Mesothelial cell of epicardium (in vitro differentiated cells): ENCODE measurements at regions not wholly inside any gene's neighbourhood (a gene's known extent, or its start where the extent isn't known, plus 50 kb on each side); places are given as distances from the start of the nearest gene placed in this dataset.
"Not testable (repeated sequence)": the region's sequence is repeated elsewhere in the genome, so short reads cannot be mapped to it uniquely, and the experiment has no call there.

Experiments used
- DNase-seq, 2 experiments: peaks; one replicate each; pipeline ENCODE4 v3.0.0; 2021; ENCODE audit warnings: low spot score in 2 of 2; ENCODE audit not compliant: unreplicated experiment in 2 of 2
- H3K27ac Mint-ChIP-seq: 2 replicates; pipeline ENCODE4 v1.8.0; 2021; ENCODE audit warnings: mixed read lengths
- H3K27me3 Mint-ChIP-seq: 2 replicates; pipeline ENCODE4 v1.8.0; 2021; ENCODE audit warnings: low read depth, mixed read lengths
- H3K36me3 Mint-ChIP-seq: 2 replicates; pipeline ENCODE4 v1.8.0; 2021; ENCODE audit warnings: mixed read lengths
- H3K4me1 Mint-ChIP-seq: 2 replicates; pipeline ENCODE4 v1.8.0; 2021; ENCODE audit warnings: mixed read lengths
- H3K4me3 Mint-ChIP-seq: 2 replicates; pipeline ENCODE4 v1.8.0; 2021; ENCODE audit warnings: mild to moderate bottlenecking, moderate library complexity, mixed read lengths
- H3K9me3 Mint-ChIP-seq: 2 replicates; pipeline ENCODE4 v1.8.0; 2021; ENCODE audit warnings: mixed read lengths
- TF ChIP-seq, protein P1 (sequence below): fragments of 200-600 bp; sonication (generic); IDR thresholded peaks from one replicate; pipeline ENCODE4 v1.5.0; 2021; ENCODE audit warnings: antibody characterized with exemption; ENCODE audit not compliant: unreplicated experiment

DNA sequence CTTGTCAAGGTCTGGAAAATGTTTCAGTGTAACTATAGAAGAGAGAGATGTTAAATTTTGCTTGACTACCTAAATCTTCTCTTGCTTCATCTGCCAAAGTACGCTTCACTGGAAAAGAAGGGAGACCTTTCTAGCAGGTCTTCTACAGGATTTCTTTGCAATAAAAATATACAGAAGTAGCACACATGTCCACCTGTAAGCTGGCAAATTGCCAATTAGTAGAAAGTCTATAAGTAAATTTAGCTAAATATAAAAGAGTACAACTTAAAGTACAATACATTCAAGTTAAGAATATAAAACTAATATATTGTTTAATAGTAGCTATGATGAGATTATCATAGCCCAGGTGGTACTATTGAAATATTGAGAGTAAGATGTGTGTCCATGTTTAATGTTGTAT, 128.5 kb upstream of the EDNRB start:
- Mint-ChIP-seq H3K27ac (no peak overlapping the region), H3K4me3 (no peak overlapping the region), H3K27me3 (no peaks in the 10 kb centered on the region), H3K9me3 (peaks cover 5% of the 10 kb centered on the region), H3K36me3 (no peaks in the 10 kb centered on the region), H3K4me1 (no peaks in the 10 kb centered on the region)
- TF ChIP-seq, protein P1, sequence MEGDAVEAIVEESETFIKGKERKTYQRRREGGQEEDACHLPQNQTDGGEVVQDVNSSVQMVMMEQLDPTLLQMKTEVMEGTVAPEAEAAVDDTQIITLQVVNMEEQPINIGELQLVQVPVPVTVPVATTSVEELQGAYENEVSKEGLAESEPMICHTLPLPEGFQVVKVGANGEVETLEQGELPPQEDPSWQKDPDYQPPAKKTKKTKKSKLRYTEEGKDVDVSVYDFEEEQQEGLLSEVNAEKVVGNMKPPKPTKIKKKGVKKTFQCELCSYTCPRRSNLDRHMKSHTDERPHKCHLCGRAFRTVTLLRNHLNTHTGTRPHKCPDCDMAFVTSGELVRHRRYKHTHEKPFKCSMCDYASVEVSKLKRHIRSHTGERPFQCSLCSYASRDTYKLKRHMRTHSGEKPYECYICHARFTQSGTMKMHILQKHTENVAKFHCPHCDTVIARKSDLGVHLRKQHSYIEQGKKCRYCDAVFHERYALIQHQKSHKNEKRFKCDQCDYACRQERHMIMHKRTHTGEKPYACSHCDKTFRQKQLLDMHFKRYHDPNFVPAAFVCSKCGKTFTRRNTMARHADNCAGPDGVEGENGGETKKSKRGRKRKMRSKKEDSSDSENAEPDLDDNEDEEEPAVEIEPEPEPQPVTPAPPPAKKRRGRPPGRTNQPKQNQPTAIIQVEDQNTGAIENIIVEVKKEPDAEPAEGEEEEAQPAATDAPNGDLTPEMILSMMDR: no peak
- no peak for DNase-seq

DNA sequence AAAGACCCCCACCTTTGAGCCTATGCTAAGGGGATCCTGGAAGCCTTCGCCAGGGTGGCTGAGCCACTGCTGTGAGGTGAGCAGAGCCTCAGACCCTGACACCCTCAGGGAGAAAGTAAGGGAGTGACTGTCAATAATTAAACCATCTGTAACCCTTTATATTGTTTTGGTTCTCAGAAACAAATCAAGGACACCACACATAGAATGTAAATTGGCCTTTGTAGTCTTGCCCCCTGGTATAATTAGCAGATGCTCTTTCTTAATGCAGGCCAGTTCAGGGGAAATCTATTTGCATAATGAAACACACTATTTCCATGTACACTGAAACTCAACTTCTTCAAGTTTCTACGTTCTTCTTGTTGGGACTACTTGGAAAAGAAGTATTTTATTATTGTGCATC, 127.7 kb upstream of the EDNRB start:
- no peak overlapping the region for H3K4me3 Mint-ChIP-seq

DNA sequence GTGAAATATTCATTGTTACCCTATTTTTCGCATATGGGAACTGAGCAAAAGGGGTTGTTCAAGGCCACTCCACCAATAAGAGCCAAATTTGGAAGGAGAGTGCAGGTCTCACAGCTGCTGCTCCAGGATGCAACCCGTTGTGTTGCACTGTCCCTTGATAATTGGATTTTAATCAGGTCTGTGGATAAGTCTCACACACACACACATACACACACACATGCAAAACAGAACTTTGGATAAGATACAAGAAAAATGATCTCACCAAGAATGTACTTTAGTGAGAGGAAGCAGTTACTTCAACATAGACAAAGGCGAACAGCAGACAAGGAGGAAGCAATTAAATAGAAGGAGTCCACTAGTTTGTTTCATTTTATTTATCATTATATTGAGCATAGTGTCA, 127.3 kb upstream of the EDNRB start:
- no peaks in the 10 kb centered on the region for H3K36me3 Mint-ChIP-seq
- H3K4me3 Mint-ChIP-seq: no peak overlapping the region
- TF ChIP-seq, protein P1: no peak
- peaks cover 8% of the 10 kb centered on the region for H3K9me3 Mint-ChIP-seq
- DNase-seq: no peak
- no peak overlapping the region for H3K27ac Mint-ChIP-seq
- no peaks in the 10 kb centered on the region for H3K27me3 Mint-ChIP-seq
- H3K4me1 Mint-ChIP-seq: peaks cover 3% of the 10 kb centered on the region

More for the DNA sequence above, 127.7 kb upstream of the EDNRB start:
- Mint-ChIP-seq H3K27ac (no peak overlapping the region), H3K36me3 (no peaks in the 10 kb centered on the region), H3K4me1 (no peaks in the 10 kb centered on the region), H3K9me3 (peaks cover 8% of the 10 kb centered on the region), H3K27me3 (no peaks in the 10 kb centered on the region)
- TF ChIP-seq, protein P1: no peak
- DNase-seq: no peak

DNA sequence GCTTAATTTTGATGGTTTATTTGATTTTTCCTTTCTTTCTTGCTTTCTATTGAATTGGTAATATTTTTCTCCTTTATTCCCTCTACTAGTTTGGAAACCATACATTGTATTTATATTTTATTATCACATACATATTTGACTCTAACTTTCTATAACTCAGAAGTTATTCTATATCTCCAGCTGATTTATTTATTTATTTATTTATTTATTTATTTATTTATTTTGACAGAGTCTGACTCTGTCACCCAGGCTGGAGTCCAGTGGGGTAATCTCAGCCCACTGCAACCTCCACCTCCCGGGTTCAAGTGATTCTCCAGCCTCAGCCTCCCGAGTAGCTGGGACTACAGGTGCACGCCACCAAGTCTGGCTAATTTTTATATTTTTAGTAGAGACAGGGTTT, 122.7 kb upstream of the EDNRB start:
- not testable (repeated sequence) for H3K4me3 Mint-ChIP-seq, H3K9me3 Mint-ChIP-seq, H3K36me3 Mint-ChIP-seq, H3K27ac Mint-ChIP-seq, DNase-seq, H3K27me3 Mint-ChIP-seq
- H3K4me1 Mint-ChIP-seq: peaks cover 13% of the 10 kb centered on the region

DNA sequence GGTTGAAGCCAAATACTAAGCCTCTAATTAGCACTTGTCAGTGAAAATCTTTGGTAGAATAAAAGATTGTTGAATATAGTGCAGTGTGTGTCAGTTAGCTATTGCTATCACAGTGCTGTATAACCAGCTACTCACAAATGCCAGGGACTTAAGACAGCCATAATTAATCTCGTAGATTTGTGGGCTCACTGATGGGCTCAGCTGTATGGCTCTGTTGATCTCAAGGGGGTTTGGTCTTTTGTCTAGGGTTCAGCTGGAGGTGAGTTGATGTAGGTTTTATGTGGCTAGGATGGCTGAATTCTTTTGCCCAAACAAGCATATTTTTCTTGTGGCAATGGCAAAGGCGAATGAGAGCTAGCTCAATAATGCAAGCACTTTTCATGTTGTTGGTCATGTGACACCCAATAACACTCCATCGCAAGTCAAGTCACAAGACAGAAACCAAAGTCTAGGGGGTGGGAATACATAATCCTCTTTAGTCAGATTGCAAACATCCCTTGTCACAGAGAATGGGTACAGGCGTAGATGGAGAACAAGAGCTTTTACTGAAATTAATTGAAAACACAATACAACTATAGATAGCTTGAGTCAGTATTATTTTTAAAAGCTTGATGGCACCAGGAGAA, 121.7 kb upstream of the EDNRB start:
- DNase-seq: no peak
- H3K9me3 Mint-ChIP-seq: peaks cover 3% of the 10 kb centered on the region
- peaks cover 13% of the 10 kb centered on the region for H3K4me1 Mint-ChIP-seq
- H3K27me3 Mint-ChIP-seq: no peaks in the 10 kb centered on the region
- TF ChIP-seq, protein P1: no peak
- no peaks in the 10 kb centered on the region for H3K36me3 Mint-ChIP-seq
- no peak overlapping the region for H3K4me3 Mint-ChIP-seq
- no peak overlapping the region for H3K27ac Mint-ChIP-seq

DNA sequence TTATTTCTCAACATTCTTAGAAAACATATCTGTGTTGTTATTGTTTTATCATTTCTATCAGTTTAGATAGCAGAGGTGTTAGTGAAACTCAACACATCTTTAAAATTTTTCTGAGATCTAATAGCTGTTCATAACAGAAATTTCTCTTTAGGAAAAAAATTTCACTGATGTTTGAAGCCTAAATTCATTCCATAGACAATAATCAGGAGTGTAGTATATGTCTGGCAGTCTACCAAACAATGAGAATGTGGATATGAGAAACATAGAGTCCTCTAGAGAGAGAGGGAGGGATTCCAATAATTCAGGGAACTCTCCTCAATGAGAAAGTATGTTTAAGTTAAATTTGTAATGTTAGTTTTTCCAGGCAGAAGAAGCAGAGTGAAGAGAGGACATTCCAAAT, 118.2 kb upstream of the EDNRB start:
- Mint-ChIP-seq H3K36me3 (no peaks in the 10 kb centered on the region), H3K4me1 (peaks cover 13% of the 10 kb centered on the region), H3K4me3 (no peak overlapping the region), H3K9me3 (peaks cover 1% of the 10 kb centered on the region), H3K27me3 (no peaks in the 10 kb centered on the region), H3K27ac (no peak overlapping the region)
- TF ChIP-seq, protein P1: no peak
- no peak for DNase-seq
